ENCODE measurements at regions not wholly inside any gene's neighbourhood (a gene's known extent, or its start where the extent isn't known, plus 50 kb on each side); places are given as distances from the start of the nearest gene placed in this dataset.

DNA sequence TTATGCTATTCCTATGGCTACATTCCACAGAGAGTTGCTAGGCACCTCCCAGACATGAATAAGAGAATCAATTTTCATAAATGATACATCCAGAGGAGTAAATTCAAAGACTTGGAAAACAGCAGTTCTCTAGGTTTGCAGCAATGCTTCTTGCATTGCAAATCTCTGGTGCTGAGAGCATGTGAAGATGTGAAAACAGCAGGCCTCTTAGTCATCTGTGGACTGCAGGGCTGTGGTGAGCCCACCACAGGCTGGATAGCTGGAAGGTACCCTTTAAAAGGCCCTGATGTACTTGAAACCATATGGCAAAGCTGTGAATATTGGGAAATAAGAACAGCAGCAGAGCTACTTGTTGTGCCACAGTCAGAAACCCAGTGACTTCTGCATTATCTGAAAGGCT lies 2135.9 kb downstream of the ARAP2 start:
- H3K27ac Mint-ChIP-seq, result no peak overlapping the region
- no peak for ATAC-seq
- H3K9me3 Mint-ChIP-seq, result peaks cover 0 to 13% of the 10 kb centered on the region in 2 donors
- H3K36me3 Mint-ChIP-seq, result no peaks in the 10 kb centered on the region
- no peak for DNase-seq (ENCODE audit: low spot score in 2 of 2)

DNA sequence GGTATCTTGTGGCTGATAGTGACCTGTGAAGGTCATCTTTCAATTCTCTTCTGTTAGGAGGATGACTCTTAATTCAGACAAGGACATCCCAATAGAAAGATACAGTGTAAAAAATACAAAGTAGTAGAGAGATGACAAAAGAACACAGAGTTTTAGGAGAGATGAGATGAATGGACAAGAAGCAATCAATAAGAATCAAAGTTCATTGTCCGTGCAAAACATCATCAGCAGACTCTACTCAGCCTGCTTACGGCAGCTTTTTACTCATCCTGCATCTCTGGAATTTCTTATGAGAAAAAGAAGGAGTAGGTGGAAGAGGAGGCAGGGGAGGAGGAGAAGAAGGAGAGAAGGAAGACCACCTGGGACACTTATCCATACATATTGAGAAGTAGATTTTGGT lies 2131.7 kb downstream of the ARAP2 start:
- no peak for ATAC-seq
- Mint-ChIP-seq H3K9me3 (no peaks in the 10 kb centered on the region), H3K27ac (no peak overlapping the region), H3K36me3 (no peaks in the 10 kb centered on the region)
- DNase-seq (ENCODE audit: low spot score in 2 of 2), result no peak

DNA sequence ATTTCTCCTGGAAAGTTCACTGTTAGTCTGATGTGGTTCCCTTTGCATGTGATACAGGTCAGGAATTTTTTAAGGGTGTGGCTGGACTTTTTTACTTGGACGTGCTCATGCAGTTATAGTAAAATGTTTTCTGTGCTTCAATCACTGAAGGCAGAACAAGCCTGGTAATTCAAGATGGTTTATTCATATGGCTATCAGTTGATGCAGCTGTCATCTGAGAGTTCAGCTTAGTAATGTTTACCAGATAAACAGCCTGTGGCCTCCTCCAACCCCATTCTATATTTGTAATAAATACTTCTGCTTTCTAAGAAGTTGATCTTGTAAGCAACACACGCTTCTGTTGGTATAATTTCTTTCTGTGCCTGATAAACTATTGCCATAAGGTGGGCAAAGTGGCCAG lies 2105.9 kb downstream of the ARAP2 start:
- Mint-ChIP-seq H3K27ac (no peak overlapping the region), H3K36me3 (peaks cover 0 to 4% of the 10 kb centered on the region in 2 donors), H3K9me3 (peaks cover 28 to 32% of the 10 kb centered on the region in 2 donors)
- DNase-seq (ENCODE audit: low spot score in 2 of 2), result no peak
- ATAC-seq, result no peak

DNA sequence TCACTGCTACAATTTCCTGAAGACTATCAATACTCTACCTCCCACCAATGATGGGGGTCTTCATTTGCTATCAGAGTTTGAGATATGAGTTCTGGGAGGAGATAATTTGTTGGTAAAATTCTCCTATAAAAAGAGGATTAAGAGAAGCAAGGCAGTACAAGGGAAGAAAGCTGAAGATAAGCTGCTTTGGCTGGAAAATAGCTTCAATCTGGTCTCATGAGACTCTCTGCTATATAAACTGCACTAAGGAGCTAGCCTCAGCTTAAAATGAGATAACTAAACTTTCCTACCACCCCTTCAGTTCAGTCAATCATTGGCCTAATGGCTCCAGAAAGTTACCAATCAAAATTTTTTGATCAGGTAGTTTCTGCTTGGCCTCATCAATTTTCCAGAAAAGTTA lies 2105.0 kb downstream of the ARAP2 start:
- DNase-seq (ENCODE audit: low spot score in 2 of 2) (no peak), ATAC-seq (no peak)
- Mint-ChIP-seq H3K27ac (no peak overlapping the region), H3K36me3 (peaks cover 0 to 4% of the 10 kb centered on the region in 2 donors), H3K9me3 (peaks cover 23 to 28% of the 10 kb centered on the region in 2 donors)

DNA sequence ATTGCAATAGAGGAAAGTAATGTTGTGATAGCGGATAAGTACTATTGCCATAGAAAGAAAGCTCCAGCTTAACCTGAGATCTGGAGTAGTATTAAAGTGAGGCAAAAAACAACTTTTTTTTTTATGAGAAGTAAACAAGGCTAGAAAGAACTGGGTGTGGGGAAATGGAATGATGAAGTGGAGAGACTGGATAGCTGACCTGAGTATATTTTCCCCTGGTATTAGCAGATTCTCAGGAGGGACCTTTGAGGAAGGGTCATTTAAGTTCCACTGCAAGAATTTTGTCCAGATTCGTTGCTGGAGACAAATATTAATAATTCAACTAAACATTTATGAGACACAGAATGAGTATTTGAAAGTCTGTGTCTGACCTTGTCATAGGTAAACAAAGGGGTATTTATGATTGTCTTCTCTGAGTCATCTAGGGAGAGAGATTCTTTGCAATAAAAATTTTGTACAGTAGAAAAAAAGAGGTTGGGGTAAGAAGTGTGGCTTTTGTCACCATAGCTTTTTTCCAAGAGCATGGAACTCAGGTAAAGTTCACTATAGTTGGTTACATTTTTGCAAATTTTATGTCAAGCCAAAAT lies 2095.9 kb downstream of the ARAP2 start:
- Mint-ChIP-seq H3K9me3 (peaks cover 11 to 13% of the 10 kb centered on the region in 2 donors), H3K27ac (no peak overlapping the region), H3K36me3 (no peaks in the 10 kb centered on the region)
- DNase-seq (ENCODE audit: low spot score in 2 of 2) (no peak), ATAC-seq (no peak)

DNA sequence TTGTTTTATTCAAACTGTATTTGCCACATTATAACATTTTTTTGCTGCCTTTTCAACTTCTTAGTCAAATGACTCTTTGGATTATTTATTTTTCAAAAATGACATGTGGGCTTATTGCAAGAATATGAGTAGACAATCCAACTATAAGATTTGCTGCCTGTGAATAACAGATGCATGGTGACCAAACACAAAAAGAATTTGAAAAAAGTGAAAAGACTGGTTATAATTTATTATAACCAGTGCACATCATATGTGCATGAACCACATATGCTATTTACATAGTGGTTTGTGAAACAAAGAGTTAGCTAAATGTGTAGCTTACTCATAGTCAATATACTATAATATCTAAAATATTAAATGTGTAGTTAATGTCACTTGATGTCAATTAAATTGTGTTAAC lies 2086.8 kb downstream of the ARAP2 start:
- H3K36me3 Mint-ChIP-seq, result no peaks in the 10 kb centered on the region
- DNase-seq (ENCODE audit: low spot score in 2 of 2) (no peak), ATAC-seq (no peak)
- H3K9me3 Mint-ChIP-seq, result peaks cover 18 to 27% of the 10 kb centered on the region in 2 donors
- H3K27ac Mint-ChIP-seq, result no peak overlapping the region

DNA sequence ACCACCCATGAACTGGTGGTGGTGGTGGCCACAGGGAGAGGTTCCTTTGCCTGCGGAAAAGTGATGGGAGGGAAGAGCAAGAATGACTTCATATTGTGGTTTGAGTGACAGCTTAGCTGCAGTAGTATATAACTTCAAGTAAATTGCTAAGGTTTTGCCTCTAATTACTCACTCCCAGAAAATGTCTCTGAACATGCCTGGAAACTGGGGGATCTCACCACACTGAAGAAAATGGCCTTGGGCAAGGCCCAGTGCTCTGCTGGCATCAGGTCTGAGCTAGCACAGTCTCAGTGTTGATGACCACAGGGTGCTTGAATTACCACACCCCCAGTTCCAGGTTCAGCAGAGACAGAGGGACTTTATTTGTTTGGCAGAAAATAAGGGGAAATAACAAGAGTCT lies 2085.4 kb downstream of the ARAP2 start:
- Mint-ChIP-seq H3K9me3 (peaks cover 18 to 34% of the 10 kb centered on the region in 2 donors), H3K36me3 (no peaks in the 10 kb centered on the region), H3K27ac (no peak overlapping the region)
- DNase-seq (ENCODE audit: low spot score in 2 of 2), result no peak
- no peak for ATAC-seq

DNA sequence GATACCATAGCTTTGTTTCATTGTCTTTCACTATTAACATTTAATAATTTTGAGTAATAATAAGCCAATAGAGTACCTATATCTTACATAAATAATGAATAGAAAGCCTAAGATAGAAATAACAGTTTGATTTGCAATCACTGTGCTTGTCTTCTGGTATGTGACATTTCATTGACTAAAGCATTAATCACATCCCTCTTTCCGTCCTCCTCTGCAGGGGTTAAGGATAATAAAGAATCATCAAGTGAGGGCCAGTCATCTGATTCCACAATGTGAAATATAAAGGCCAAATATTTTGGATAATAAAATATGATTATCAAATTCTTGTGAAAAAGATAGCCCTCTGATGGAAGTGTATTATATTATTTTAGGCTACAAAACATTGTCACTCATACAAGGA lies 2073.4 kb downstream of the ARAP2 start:
- ATAC-seq (no peak), DNase-seq (ENCODE audit: low spot score in 2 of 2) (no peak)
- Mint-ChIP-seq H3K27ac (no peak overlapping the region), H3K36me3 (peaks cover 0 to 8% of the 10 kb centered on the region in 2 donors), H3K9me3 (peaks cover 15 to 22% of the 10 kb centered on the region in 2 donors)

DNA sequence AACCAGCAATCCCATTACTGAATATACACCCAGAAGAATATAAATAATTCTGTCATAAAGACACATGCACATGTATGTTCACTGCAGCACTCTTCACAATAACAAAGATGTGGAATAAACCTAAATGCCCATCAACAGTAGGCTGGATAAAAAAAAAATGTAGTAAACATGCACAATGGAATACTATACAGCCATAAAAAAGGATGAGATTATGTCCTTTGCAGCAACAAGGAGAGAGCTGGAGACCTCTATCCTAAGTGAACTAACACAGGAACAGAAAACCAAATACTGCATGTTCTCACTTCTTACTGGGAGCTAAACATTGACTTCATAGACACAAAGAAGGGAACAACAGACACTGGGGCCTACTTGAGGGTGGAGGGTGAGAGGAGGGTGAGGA lies 2067.7 kb downstream of the ARAP2 start:
- H3K27ac Mint-ChIP-seq, result no peak overlapping the region
- DNase-seq (ENCODE audit: low spot score in 2 of 2) (no peak), ATAC-seq (no peak)
- H3K9me3 Mint-ChIP-seq, result peaks cover 13 to 20% of the 10 kb centered on the region in 2 donors
- peaks cover 0 to 8% of the 10 kb centered on the region in 2 donors for H3K36me3 Mint-ChIP-seq

DNA sequence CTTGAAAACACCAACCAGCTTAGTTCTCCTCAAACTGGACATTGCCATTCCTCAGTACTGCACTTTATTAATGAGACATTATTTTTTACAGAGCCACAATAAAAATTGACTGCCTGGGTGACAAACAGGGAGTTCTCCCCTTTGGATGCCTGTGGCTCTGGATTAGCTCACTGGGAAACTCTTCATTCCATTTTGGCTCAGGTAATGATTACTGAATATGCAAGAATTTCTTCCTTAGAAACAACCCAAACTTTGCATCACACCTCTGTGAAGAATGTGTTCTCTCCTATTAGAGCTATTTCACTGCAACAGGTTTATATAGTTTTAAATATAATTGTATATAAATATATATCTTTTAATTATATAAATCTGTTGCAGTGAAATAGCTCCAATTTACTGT lies 2065.8 kb downstream of the ARAP2 start:
- DNase-seq (ENCODE audit: low spot score in 2 of 2) (no peak), ATAC-seq (no peak)
- Mint-ChIP-seq H3K36me3 (peaks cover 0 to 8% of the 10 kb centered on the region in 2 donors), H3K27ac (no peak overlapping the region), H3K9me3 (peaks cover 7 to 15% of the 10 kb centered on the region in 2 donors)

DNA sequence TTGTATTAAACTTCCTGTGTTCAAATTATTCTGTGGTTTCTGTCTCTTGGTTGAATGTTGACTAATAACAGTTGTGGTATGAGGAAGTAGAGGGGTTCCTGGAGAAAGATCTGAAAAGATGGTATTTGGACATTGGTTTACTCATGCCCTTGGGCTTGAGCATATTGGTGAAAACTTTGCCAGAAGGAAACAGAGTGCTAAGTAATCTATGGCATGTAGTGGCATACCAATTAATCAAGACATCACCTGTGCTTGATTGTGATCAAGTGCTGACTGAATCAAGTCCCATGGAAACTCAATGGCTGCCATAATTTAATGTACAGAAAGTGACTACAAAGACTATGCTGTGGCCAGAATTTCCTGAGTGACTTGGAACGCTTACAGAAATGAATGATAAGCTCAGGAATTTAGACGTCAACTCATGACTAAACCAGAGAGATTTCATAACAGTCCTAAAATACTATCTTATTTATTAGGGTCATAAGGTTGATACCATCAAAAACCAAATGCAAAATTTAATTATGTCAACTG lies 2062.9 kb downstream of the ARAP2 start:
- DNase-seq (ENCODE audit: low spot score in 2 of 2), result no peak
- no peak for ATAC-seq
- Mint-ChIP-seq H3K9me3 (peaks cover 6 to 14% of the 10 kb centered on the region in 2 donors), H3K36me3 (no peaks in the 10 kb centered on the region), H3K27ac (no peak overlapping the region)

DNA sequence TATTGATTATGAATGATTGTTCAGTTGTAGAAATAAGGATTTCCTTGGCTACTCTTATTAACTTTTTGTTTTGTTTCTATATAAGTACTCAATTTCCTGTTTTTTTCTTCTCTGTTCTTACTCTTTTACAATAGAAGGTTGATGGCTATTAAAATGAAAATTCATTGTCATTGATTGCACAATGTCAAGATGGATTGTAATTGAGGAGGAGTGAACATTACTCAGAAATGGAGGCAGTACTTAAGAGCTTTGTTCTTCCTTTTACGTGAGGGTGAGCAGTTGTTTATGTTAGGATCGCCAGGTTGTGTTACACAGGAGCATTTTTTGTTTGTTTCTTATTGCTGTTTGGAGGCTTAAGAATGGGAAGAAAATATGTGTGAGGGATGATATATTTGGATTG lies 2062.4 kb downstream of the ARAP2 start:
- ATAC-seq, result no peak
- no peak overlapping the region for H3K27ac Mint-ChIP-seq
- no peaks in the 10 kb centered on the region for H3K36me3 Mint-ChIP-seq
- H3K9me3 Mint-ChIP-seq, result peaks cover 6 to 14% of the 10 kb centered on the region in 2 donors
- no peak for DNase-seq (ENCODE audit: low spot score in 2 of 2)

DNA sequence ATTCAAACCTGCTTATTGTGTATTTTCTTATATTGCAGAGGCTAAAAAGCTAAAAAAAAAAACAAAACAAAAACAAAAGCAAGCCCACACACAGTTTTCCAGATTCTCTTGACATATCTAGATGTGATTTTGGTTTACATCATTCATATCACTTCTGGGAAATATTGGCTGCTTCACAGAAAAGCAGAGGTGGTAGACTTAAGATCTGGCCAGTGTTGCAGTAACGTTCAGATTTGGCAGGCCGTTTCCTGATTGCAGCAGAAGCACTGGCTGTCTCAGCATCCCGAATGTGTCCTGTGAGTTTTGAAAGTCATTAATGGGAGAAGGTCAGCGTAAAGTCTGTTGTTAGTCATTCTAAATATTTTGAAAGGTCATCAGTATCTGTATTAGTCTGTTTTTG lies 2062.0 kb downstream of the ARAP2 start:
- H3K9me3 Mint-ChIP-seq, result peaks cover 6 to 14% of the 10 kb centered on the region in 2 donors
- no peak for ATAC-seq
- H3K27ac Mint-ChIP-seq, result no peak overlapping the region
- DNase-seq (ENCODE audit: low spot score in 2 of 2), result no peak
- H3K36me3 Mint-ChIP-seq, result no peaks in the 10 kb centered on the region

DNA sequence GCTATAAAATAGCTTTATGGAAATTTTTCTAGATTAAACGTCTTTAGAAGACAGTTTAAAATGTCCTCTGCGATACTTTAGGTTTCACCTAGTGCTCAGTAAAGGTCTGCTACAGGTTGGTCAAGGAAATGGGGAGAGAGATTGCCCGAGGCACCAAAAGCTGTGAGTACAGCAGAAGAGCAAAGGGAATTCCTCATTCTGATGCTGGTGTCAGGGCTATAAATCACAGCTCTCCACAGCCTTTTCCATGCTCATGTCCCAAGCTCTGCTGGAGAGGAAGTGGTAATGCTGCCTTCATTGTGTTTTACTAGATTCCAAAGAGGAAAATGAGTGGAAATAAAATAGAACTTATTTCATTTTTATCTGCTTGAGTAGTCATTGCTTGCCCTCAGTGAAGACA lies 2060.4 kb downstream of the ARAP2 start:
- Mint-ChIP-seq H3K27ac (no peak overlapping the region), H3K9me3 (peaks cover 11 to 17% of the 10 kb centered on the region in 2 donors), H3K36me3 (no peaks in the 10 kb centered on the region)
- no peak for DNase-seq (ENCODE audit: low spot score in 2 of 2)
- ATAC-seq, result no peak

DNA sequence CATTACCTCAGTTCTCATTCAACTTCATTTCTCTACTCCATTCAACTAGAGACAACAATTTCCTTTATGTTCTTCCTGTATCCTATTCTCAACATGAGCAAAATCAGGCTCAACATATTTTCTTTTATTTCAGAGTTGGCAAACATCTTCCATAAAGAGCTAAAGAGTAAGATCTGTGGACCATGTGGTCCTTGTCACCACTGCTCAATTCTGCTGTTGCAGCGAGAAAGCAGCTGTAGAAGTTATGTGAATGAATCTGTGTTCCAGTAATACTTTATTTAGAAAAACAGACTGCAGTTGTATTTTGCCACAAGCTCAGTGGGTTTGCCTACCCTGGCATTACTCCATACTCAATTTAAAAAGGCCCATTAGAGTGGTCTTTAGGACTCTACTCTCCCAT lies 2057.3 kb downstream of the ARAP2 start:
- Mint-ChIP-seq H3K27ac (no peak overlapping the region), H3K9me3 (peaks cover 19 to 21% of the 10 kb centered on the region in 2 donors), H3K36me3 (no peaks in the 10 kb centered on the region)
- ATAC-seq (no peak), DNase-seq (ENCODE audit: low spot score in 2 of 2) (no peak)

DNA sequence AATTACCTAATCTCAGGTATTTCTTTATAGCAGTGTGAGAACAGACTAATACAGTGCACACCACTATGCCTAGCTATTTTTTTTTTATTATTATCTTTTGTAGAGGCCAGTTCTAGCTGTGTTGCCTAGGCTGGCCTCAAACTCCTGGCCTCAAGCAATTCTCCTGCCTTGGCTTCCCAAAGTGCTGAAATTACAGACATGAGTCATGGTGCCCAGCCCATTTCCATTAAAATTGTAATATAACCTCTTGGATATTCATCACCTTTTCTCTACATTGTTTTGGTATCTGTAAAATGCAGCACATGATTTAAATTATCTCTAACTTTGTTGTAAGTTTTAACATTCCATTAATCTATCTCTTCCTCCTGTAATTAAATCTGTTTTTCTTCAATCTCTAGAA lies 2052.9 kb downstream of the ARAP2 start:
- Mint-ChIP-seq H3K27ac (no peak overlapping the region), H3K36me3 (no peaks in the 10 kb centered on the region), H3K9me3 (peaks cover 17 to 18% of the 10 kb centered on the region in 2 donors)
- ATAC-seq (no peak), DNase-seq (ENCODE audit: low spot score in 2 of 2) (no peak)

DNA sequence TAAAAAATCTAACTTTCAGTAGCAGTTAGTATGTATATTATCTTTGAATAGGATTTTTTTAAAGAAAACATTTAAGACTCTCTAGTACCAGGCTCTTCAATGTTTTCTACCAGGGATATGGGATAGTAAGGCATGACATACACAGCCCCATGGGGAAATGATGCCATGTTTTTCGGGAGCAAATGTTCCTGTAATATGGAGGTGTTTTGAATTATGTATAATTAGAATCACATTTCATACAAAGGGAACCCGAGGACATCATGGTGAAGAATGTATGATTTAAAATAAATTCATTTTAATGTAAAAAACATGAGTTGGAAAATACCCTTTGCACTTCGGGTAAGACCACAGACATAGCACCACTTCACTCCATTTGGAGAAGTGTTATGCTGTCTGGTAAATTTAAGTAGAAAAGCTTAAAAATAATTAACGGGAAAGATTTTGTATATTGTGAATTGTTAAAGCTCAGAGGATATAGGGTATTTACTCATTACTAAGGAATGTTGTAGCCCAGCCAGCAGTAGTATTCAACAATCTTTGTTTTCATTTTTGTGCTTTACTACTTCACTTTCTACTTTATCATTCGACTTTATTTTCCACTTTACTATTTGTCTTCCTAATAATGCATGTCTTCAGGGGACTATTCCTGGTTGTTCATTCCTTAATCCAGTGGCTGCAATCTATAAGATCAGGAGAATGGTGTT lies 2050.7 kb downstream of the ARAP2 start:
- peaks cover 13 to 17% of the 10 kb centered on the region in 2 donors for H3K9me3 Mint-ChIP-seq
- DNase-seq (ENCODE audit: low spot score in 2 of 2), result no peak
- no peak for ATAC-seq
- no peak overlapping the region for H3K27ac Mint-ChIP-seq
- H3K36me3 Mint-ChIP-seq, result no peaks in the 10 kb centered on the region

DNA sequence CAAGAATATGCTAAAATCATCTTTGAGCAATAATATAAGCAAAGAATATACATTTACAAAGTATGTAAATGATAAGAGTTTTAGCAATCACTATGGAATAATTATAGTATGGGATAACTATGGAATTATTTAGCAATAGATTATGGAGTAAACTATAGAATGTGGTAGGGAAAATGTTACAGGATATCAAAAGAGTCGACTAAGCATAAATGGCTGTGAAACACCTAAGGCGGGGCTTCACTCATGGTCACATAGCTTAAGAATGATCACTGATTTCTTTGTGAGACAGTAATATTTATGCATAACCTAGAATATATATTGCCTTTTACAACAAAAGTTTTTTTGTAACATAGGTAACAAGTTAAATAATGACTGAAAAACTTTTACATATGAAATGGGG lies 2049.7 kb downstream of the ARAP2 start:
- Mint-ChIP-seq H3K9me3 (peaks cover 6 to 10% of the 10 kb centered on the region in 2 donors), H3K27ac (no peak overlapping the region), H3K36me3 (no peaks in the 10 kb centered on the region)
- DNase-seq (ENCODE audit: low spot score in 2 of 2), result no peak
- ATAC-seq, result no peak

All from activated naive CD4-positive, alpha-beta T cell treated with anti-CD3 and anti-CD28 coated beads, Interleukin-2, amount 50 U/mL, for 72 hours (primary cell).